GM12865 (cell line): ENCODE measurements at regions not wholly inside any gene's neighbourhood (a gene's known extent, or its start where the extent isn't known, plus 50 kb on each side); places are given as distances from the start of the nearest gene placed in this dataset.

Experiments
- DNase-seq: peaks from one replicate; pipeline ENCODE4 v3.0.0; 2010; ENCODE audit warnings: low read depth
- H3K4me3 ChIP-seq: 2 replicates; pipeline ENCODE4 v1.5.1; 2011; ENCODE audit warnings: mild to moderate bottlenecking, low read depth, low read length, control low read depth
- TF ChIP-seq, protein P1 (sequence below): IDR thresholded peaks from 2 replicates; pipeline ENCODE4 v1.5.1; 2011; ENCODE audit warnings: low read length, control low read depth, low read depth, inconsistent platforms; ENCODE audit not compliant: insufficient read depth; ENCODE audit errors: missing control alignments

DNA sequence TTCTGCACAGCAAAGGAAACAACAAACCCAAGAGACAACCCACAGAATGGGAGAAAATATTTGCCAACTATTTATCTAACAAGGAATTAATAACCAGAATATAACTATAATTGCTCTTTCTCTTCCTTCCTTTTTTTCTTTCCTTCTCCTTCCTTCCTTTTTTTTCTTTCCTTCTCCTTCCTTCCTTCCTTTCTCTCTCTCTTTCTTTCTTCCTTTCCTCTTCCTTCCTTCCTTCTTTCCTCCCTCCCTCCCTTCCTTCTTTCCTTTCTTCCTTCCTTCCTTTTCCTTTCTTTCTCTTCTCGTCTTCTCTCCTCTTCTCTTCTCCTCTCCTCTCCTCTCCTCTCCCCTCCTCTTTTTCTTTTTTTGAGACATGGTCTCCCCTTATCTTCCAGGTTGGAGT is 345.4 kb upstream of the ARRDC4 start:
- no peak for DNase-seq
- TF ChIP-seq, protein P1, sequence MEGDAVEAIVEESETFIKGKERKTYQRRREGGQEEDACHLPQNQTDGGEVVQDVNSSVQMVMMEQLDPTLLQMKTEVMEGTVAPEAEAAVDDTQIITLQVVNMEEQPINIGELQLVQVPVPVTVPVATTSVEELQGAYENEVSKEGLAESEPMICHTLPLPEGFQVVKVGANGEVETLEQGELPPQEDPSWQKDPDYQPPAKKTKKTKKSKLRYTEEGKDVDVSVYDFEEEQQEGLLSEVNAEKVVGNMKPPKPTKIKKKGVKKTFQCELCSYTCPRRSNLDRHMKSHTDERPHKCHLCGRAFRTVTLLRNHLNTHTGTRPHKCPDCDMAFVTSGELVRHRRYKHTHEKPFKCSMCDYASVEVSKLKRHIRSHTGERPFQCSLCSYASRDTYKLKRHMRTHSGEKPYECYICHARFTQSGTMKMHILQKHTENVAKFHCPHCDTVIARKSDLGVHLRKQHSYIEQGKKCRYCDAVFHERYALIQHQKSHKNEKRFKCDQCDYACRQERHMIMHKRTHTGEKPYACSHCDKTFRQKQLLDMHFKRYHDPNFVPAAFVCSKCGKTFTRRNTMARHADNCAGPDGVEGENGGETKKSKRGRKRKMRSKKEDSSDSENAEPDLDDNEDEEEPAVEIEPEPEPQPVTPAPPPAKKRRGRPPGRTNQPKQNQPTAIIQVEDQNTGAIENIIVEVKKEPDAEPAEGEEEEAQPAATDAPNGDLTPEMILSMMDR, result no peak
- no peak overlapping the region for H3K4me3 ChIP-seq

- TF ChIP-seq, protein P1, result no peak
- DNase-seq, result no peak
Observed at GRCh38 chr15:97623091-97623661, 337.3 kb upstream of the ARRDC4 start.

DNA sequence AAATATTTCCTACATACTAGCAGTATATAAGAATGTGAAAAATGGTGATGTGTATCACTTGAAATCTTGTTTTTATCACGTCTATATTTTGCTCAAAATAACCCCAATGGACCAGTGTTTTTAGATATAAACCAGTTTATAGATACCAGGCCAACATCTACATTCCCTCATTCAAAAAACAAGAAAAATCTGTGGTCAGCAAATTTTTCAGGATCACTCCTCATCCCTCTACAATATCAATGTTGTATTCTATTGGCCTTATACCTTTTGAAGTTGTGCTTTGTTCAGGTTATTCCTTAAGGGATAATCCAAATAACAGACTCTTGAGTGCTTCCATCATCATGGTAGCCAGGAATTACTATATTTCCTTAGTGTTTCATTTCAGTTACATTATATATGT is 332.9 kb upstream of the ARRDC4 start:
- no peak overlapping the region for H3K4me3 ChIP-seq
- no peak for DNase-seq
- TF ChIP-seq, protein P1, result no peak

More at GRCh38 chr15:97623091-97623661, 337.3 kb upstream of the ARRDC4 start:
- H3K4me3 ChIP-seq, result no peak overlapping the region

GRCh38 chr15:97645758-97646157 is 314.7 kb upstream of the ARRDC4 start:
- TF ChIP-seq, protein P1, result no peak
- DNase-seq, result no peak
- no peak overlapping the region for H3K4me3 ChIP-seq

- H3K4me3 ChIP-seq, result no peak overlapping the region
- TF ChIP-seq, protein P1, result no peak
- DNase-seq, result no peak
Observed at GRCh38 chr15:97648728-97649127, 311.8 kb upstream of the ARRDC4 start.

- DNase-seq, result no peak
- TF ChIP-seq, protein P1, result no peak
- no peak overlapping the region for H3K4me3 ChIP-seq
Observed at GRCh38 chr15:97652041-97652440, 308.5 kb upstream of the ARRDC4 start.

GRCh38 chr15:97652700-97653167 is 307.8 kb upstream of the ARRDC4 start:
- no peak for DNase-seq
- H3K4me3 ChIP-seq, result no peak overlapping the region
- TF ChIP-seq, protein P1, result no peak
